ENCODE measurements at regions not wholly inside any gene's neighbourhood (a gene's known extent, or its start where the extent isn't known, plus 50 kb on each side); places are given as distances from the start of the nearest gene placed in this dataset.

- 77% methylated on average over 1 of the region's 1 CpG for WGBS
- H3K4me1 ChIP-seq, result peaks cover 11% of the 10 kb centered on the region
Measured at GRCh38 chr15:66615846-66616245, 50.0 kb upstream of the LCTL start.

GRCh38 chr15:66617137-66618090, 51.6 kb upstream of the LCTL start:
- peak overlapping the region; percentile 39 for H3K27ac ChIP-seq

More at GRCh38 chr15:66615846-66616245, 50.0 kb upstream of the LCTL start:
- no peak for TF ChIP-seq EP300 (IDR thresholded peaks at IDR 0.05)
- TF ChIP-seq POLR2AphosphoS5 (IDR thresholded peaks at IDR 0.05), result no peak
- TF ChIP-seq POLR2A (IDR thresholded peaks at IDR 0.05), result no peak
- TF ChIP-seq CTCF (IDR thresholded peaks at IDR 0.05), result no peak
- DNase-seq (ENCODE audit: low spot score in 2 of 2), result no peak
- H3K36me3 ChIP-seq, result no peaks in the 10 kb centered on the region
- H3K4me3 ChIP-seq, result no peak overlapping the region
- H3K9me3 ChIP-seq, result no peaks in the 10 kb centered on the region
- H3K27me3 ChIP-seq, result no peaks in the 10 kb centered on the region
- no peak overlapping the region for H3K27ac ChIP-seq

GRCh38 chr15:66619152-66619903, 53.5 kb upstream of the LCTL start:
- 28% methylated on average over 14 of the region's 17 CpGs for WGBS
- H3K4me1 ChIP-seq, result peaks cover 24% of the 10 kb centered on the region
- peak; percentile 81 to 86 for DNase-seq (ENCODE audit: low spot score in 2 of 2)
- H3K36me3 ChIP-seq, result no peaks in the 10 kb centered on the region
- no peak overlapping the region for H3K4me3 ChIP-seq
- H3K9me3 ChIP-seq, result no peaks in the 10 kb centered on the region
- H3K27me3 ChIP-seq, result peaks cover 13% of the 10 kb centered on the region
- no peak overlapping the region for H3K27ac ChIP-seq
- TF ChIP-seq CTCF (IDR thresholded peaks at IDR 0.05) (peak; percentile 74 to 92), POLR2A (IDR thresholded peaks at IDR 0.05) (no peak), EP300 (IDR thresholded peaks at IDR 0.05) (no peak), POLR2AphosphoS5 (IDR thresholded peaks at IDR 0.05) (no peak)

More at GRCh38 chr15:66617137-66618090, 51.6 kb upstream of the LCTL start:
- Histone ChIP-seq H3K4me3 (no peak overlapping the region), H3K27me3 (peaks cover 13% of the 10 kb centered on the region), H3K9me3 (no peaks in the 10 kb centered on the region), H3K36me3 (no peaks in the 10 kb centered on the region), H3K4me1 (peaks cover 22% of the 10 kb centered on the region)
- no peak for TF ChIP-seq POLR2AphosphoS5 (IDR thresholded peaks at IDR 0.05)
- TF ChIP-seq POLR2A (IDR thresholded peaks at IDR 0.05), result no peak
- 74% methylated on average over 14 of the region's 15 CpGs for WGBS
- peak in 1 of 2 donors; percentile 81 for DNase-seq (ENCODE audit: low spot score in 2 of 2)

GRCh38 chr15:66620341-66620740, 54.5 kb upstream of the LCTL start:
- H3K36me3 ChIP-seq, result no peaks in the 10 kb centered on the region
- H3K4me3 ChIP-seq, result no peak overlapping the region
- no peaks in the 10 kb centered on the region for H3K9me3 ChIP-seq
- H3K27me3 ChIP-seq, result peaks cover 13% of the 10 kb centered on the region
- H3K27ac ChIP-seq, result no peak overlapping the region
- DNase-seq (ENCODE audit: low spot score in 2 of 2), result no peak
- 81% methylated on average over 3 of the region's 3 CpGs for WGBS
- TF ChIP-seq POLR2AphosphoS5 (IDR thresholded peaks at IDR 0.05) (no peak), CTCF (IDR thresholded peaks at IDR 0.05) (no peak), EP300 (IDR thresholded peaks at IDR 0.05) (no peak), POLR2A (IDR thresholded peaks at IDR 0.05) (no peak)
- peaks cover 24% of the 10 kb centered on the region for H3K4me1 ChIP-seq

- Histone ChIP-seq H3K4me3 (no peak overlapping the region), H3K4me1 (peaks cover 24% of the 10 kb centered on the region), H3K27ac (no peak overlapping the region), H3K27me3 (peaks cover 13% of the 10 kb centered on the region), H3K9me3 (no peaks in the 10 kb centered on the region), H3K36me3 (no peaks in the 10 kb centered on the region)
- no peak for TF ChIP-seq CTCF (IDR thresholded peaks at IDR 0.05)
- no peak for TF ChIP-seq POLR2AphosphoS5 (IDR thresholded peaks at IDR 0.05)
- TF ChIP-seq EP300 (IDR thresholded peaks at IDR 0.05), result no peak
- TF ChIP-seq POLR2A (IDR thresholded peaks at IDR 0.05), result no peak
- DNase-seq (ENCODE audit: low spot score in 2 of 2), result no peak
- 88% methylated on average over 4 of the region's 6 CpGs for WGBS
Measured at GRCh38 chr15:66620744-66621344, 55.0 kb upstream of the LCTL start.
